Lung (tissue), 11 donors: ENCODE measurements at regions not wholly inside any gene's neighbourhood (a gene's known extent, or its start where the extent isn't known, plus 50 kb on each side); places are given as distances from the start of the nearest gene placed in this dataset.

Source experiments
- ATAC-seq: fragments of 200-7000 bp; cut with Tn5 transposase; one replicate; pipeline ENCODE4 v1.9.1; 2020; ENCODE audit warnings: moderate number of reproducible peaks; ENCODE audit not compliant: insufficient read depth, low FRiP score
- DNase-seq, 3 donors: peaks; one replicate each; pipeline ENCODE4 v3.0.0-alpha.2; 2013 to 2017
- H3K27ac ChIP-seq, 2 donors: one replicate each; pipeline ENCODE4 v1.5.1; 2013; ENCODE audit warnings: mild to moderate bottlenecking in 2 of 2, moderate library complexity in 2 of 2, control low read depth in 1 of 2, inconsistent platforms in 1 of 2, low read depth in 1 of 2, low read length in 1 of 2
- H3K27me3 ChIP-seq, 3 donors: one replicate each; pipeline ENCODE4 v1.5.1; 2013; ENCODE audit warnings: low read length in 2 of 3; ENCODE audit not compliant: control insufficient read depth in 3 of 3, insufficient read depth in 3 of 3
- H3K36me3 ChIP-seq, 4 donors: one replicate each; pipeline ENCODE4 v1.5.1; 2013; ENCODE audit warnings: low read length in 4 of 4, mild to moderate bottlenecking in 1 of 4, moderate library complexity in 1 of 4; ENCODE audit not compliant: control insufficient read depth in 4 of 4, insufficient read depth in 4 of 4
- H3K4me1 ChIP-seq, 5 donors: one replicate each; pipeline ENCODE4 v1.5.1; 2013; ENCODE audit warnings: low read length in 5 of 5, mild to moderate bottlenecking in 2 of 5, moderate library complexity in 1 of 5; ENCODE audit not compliant: control insufficient read depth in 5 of 5, insufficient read depth in 5 of 5
- H3K4me3 ChIP-seq: one replicate; pipeline ENCODE4 v1.5.1; 2013; ENCODE audit warnings: mild to moderate bottlenecking, control low read depth, moderate library complexity
- H3K9ac ChIP-seq, 2 donors: one replicate each; pipeline ENCODE4 v1.5.1; 2013; ENCODE audit warnings: low read length in 2 of 2, control low read depth in 1 of 2; ENCODE audit not compliant: insufficient read depth in 1 of 2
- H3K9me3 ChIP-seq, 4 donors: one replicate each; pipeline ENCODE4 v1.5.1; 2013; ENCODE audit warnings: low read length in 3 of 4, mild to moderate bottlenecking in 1 of 4, moderate library complexity in 1 of 4; ENCODE audit not compliant: control insufficient read depth in 4 of 4, insufficient read depth in 3 of 4
- WGBS, 2 donors: extraction: QIAGEN DNeasy Blood & Tissue Kit; methylation state at CpG; one replicate each; pipeline ENCODE4 v1.1.7; 2013; 5-methylcytosine and 5-hydroxymethylcytosine counted together
- TF ChIP-seq, protein P1 (sequence below): IDR thresholded peaks from 2 replicates; pipeline ENCODE4 v1.5.1; 2012; ENCODE audit warnings: mild to moderate bottlenecking; ENCODE audit errors: control extremely low read depth, extremely low read depth
- donor health status: control.
- donor health status: control.
- donor health status: Bipolar disorder and iron deficiency.
- donor health status: healthy.
- donor health status: DM: yes; HTN: yes; CAD: no.

DNA sequence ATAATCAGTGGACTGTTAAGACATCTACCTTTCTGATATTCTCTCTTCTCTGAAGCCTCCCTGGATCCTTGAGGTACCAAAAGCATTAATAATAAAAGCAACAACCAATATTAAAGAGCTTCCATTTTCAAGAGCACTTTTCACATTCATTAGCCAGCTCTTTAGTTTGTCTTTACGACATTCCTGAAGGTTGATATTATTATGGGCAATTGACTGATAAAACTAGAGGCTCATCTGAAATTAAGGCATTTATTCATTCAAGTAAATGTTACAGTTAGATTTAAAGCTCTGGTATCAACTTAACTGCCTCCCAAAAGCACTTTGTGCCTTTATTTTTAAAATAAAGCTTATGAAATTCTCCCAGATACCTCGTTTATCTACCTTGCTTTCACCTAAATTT is 199.6 kb downstream of the PLK2 start:
- DNase-seq (no peak), ATAC-seq (no peak)
- peaks cover 0 to 8% (median 0%) of the 10 kb centered on the region in 5 donors for H3K4me1 ChIP-seq
- no peaks in the 10 kb centered on the region for H3K27me3 ChIP-seq
- no peak overlapping the region for H3K9ac ChIP-seq
- 86 to 94% methylated on average over 2 of the region's 2 CpGs for WGBS, 2 donors
- H3K36me3 ChIP-seq, result no peaks in the 10 kb centered on the region
- H3K4me3 ChIP-seq, result no peak overlapping the region
- no peaks in the 10 kb centered on the region for H3K9me3 ChIP-seq
- H3K27ac ChIP-seq, result peak overlapping the region in 1 of 2 donors; percentile 38
- TF ChIP-seq, protein P1, sequence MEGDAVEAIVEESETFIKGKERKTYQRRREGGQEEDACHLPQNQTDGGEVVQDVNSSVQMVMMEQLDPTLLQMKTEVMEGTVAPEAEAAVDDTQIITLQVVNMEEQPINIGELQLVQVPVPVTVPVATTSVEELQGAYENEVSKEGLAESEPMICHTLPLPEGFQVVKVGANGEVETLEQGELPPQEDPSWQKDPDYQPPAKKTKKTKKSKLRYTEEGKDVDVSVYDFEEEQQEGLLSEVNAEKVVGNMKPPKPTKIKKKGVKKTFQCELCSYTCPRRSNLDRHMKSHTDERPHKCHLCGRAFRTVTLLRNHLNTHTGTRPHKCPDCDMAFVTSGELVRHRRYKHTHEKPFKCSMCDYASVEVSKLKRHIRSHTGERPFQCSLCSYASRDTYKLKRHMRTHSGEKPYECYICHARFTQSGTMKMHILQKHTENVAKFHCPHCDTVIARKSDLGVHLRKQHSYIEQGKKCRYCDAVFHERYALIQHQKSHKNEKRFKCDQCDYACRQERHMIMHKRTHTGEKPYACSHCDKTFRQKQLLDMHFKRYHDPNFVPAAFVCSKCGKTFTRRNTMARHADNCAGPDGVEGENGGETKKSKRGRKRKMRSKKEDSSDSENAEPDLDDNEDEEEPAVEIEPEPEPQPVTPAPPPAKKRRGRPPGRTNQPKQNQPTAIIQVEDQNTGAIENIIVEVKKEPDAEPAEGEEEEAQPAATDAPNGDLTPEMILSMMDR, result no peak

DNA sequence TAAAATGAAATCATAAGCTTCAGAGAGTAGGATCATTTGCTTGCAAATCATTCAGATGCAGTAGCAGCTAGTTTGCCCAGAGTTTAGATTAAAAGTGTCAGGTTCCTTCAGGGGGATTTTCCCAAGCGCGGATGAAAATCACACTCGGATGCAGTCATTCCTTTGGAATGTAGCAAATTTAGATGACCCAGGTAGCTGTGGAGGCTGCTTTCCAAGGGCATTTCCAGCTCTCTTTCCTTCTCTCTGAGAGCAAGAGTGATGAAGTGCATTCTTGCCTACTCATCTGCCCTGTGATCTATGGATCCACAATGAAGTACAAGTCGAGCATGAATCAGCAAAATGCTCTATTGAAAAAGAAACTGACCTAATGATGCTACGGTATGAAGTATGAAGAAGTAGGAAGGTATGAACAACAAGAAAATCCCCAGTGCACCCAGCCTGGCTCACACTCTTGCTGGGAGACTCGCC is 200.2 kb downstream of the PLK2 start:
- Histone ChIP-seq H3K27ac (peak overlapping the region in 1 of 2 donors; percentile 38), H3K4me3 (no peak overlapping the region), H3K36me3 (no peaks in the 10 kb centered on the region), H3K9ac (no peak overlapping the region), H3K9me3 (no peaks in the 10 kb centered on the region), H3K27me3 (no peaks in the 10 kb centered on the region), H3K4me1 (peaks cover 0 to 8% (median 0%) of the 10 kb centered on the region in 5 donors)
- DNase-seq (peak in 1 of 3 donors; percentile 49), ATAC-seq (peak; percentile 41)
- TF ChIP-seq, protein P1, result no peak
- WGBS, 2 donors, result 40 to 65% methylated on average over 6 of the region's 6 CpGs

- H3K36me3 ChIP-seq, result no peaks in the 10 kb centered on the region
- no peaks in the 10 kb centered on the region for H3K9me3 ChIP-seq
- H3K4me1 ChIP-seq, result peaks cover 0 to 8% (median 0%) of the 10 kb centered on the region in 5 donors
- no peak overlapping the region for H3K27ac ChIP-seq
- H3K27me3 ChIP-seq, result no peaks in the 10 kb centered on the region
- no peak for ATAC-seq
- no peak for DNase-seq
- no peak overlapping the region for H3K9ac ChIP-seq
- TF ChIP-seq, protein P1, result no peak
- H3K4me3 ChIP-seq, result no peak overlapping the region
These were observed 200.8 kb downstream of the PLK2 start for GRCh38 chr5:58258984-58259684.
